Lower leg skin (tissue), 4 donors: ENCODE measurements at regions not wholly inside any gene's neighbourhood (a gene's known extent, or its start where the extent isn't known, plus 50 kb on each side); places are given as distances from the start of the nearest gene placed in this dataset.

Source experiments
- DNase-seq, 2 donors: peaks; one replicate each; pipeline ENCODE4 v3.0.0-alpha.2; 2019; ENCODE audit warnings: low spot score in 2 of 2
- H3K4me3 ChIP-seq: fragments of 200-600 bp; sonication (generic); 2 replicates; pipeline ENCODE4 v1.5.1; 2017; ENCODE audit warnings: mild to moderate bottlenecking, low read depth; ENCODE audit not compliant: poor library complexity, severe bottlenecking
- POLR2A ChIP-seq, 2 donors: fragments of 450-650 bp; IDR thresholded peaks; one replicate each; pipeline ENCODE4 v1.6.1; 2016 to 2017; ENCODE audit warnings: antibody characterized with exemption in 2 of 2, mild to moderate bottlenecking in 1 of 2, moderate library complexity in 1 of 2
- WGBS, 2 donors: methylation state at CpG; one replicate each; pipeline ENCODE4 v1.1.5; 2018; 5-methylcytosine and 5-hydroxymethylcytosine counted together
- intact Hi-C: fragments of 100-400 bp; cut with DNase I; formaldehyde crosslinking; loops from one replicate; pipeline ENCODE4 v1.15.0; 2023; ENCODE audit warnings: low total_unique reads
- TF ChIP-seq, protein P1 (sequence below), 3 donors: fragments of 450-650 bp; IDR thresholded peaks; one replicate each; pipeline ENCODE4 v1.5.1; 2016; ENCODE audit warnings: antibody characterized with exemption in 3 of 3, mild to moderate bottlenecking in 3 of 3, moderate library complexity in 2 of 3

DNA sequence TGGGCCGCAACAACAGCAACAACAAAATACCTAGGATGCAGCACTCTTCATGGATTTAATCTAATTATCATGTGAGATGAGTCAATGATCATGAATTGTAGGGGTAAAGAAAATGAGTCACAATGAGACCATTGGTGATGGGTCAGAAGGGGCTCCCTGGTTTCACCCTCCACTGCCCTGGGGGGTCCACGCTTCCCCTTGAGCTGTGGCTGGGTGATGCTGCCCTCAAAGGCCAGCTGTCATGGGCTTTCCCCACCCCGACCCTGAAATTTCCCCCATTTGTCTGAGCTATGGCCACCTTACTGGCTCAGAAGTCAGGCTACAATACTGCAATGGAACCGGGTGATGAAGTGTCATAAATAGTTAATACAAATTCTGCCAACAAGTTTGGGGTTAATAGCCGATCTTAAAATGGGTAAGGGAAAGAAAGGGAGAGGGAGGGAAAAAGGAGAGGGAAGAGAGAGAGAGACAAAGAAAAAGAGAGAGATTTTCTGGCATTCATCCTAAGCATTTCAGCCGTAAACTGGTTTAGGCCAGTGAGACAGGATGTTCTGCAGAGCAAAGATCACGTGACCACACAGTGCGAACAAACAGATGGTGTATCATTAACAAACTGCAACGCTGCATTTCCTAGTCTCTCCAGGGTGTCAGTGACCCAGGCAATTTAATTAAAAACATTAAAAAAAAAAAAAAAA, 143.4 kb upstream of the ERRFI1 start:
- WGBS, 2 donors: 27 to 28% methylated on average over 9 of the region's 9 CpGs
- intact Hi-C loops: no loop called here
- TF ChIP-seq, protein P1, sequence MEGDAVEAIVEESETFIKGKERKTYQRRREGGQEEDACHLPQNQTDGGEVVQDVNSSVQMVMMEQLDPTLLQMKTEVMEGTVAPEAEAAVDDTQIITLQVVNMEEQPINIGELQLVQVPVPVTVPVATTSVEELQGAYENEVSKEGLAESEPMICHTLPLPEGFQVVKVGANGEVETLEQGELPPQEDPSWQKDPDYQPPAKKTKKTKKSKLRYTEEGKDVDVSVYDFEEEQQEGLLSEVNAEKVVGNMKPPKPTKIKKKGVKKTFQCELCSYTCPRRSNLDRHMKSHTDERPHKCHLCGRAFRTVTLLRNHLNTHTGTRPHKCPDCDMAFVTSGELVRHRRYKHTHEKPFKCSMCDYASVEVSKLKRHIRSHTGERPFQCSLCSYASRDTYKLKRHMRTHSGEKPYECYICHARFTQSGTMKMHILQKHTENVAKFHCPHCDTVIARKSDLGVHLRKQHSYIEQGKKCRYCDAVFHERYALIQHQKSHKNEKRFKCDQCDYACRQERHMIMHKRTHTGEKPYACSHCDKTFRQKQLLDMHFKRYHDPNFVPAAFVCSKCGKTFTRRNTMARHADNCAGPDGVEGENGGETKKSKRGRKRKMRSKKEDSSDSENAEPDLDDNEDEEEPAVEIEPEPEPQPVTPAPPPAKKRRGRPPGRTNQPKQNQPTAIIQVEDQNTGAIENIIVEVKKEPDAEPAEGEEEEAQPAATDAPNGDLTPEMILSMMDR (IDR thresholded peaks at IDR 0.05): no peak
- H3K4me3 ChIP-seq: no peak overlapping the region
- DNase-seq: peak in 1 of 2 donors; percentile 79

DNA sequence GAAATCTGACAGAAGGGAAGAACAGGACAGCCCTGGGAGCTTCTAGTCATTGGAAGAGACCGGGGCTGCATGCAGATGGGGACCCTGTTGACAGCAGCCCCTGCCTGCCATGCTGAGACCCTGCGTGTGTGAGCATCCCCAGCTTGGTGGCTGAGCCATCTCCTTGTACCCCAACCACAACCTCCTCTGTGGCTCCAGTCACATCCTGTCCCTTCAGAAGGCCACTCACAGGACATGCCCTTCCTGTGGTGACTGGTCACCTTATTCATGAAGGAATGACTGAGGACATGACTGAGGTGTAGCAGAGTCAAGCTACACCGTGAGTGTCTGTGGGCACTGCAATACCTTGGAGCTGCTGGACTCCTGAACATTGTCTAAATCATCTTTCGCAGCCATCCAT, 141.8 kb upstream of the ERRFI1 start:
- no peak for TF ChIP-seq POLR2A (IDR thresholded peaks at IDR 0.05)
- TF ChIP-seq, protein P1 (IDR thresholded peaks at IDR 0.05): no peak
- WGBS, 2 donors: 94 to 98% methylated on average over 4 of the region's 4 CpGs
- no peak overlapping the region for H3K4me3 ChIP-seq
- intact Hi-C loops: no loop called here
- DNase-seq: no peak

DNA sequence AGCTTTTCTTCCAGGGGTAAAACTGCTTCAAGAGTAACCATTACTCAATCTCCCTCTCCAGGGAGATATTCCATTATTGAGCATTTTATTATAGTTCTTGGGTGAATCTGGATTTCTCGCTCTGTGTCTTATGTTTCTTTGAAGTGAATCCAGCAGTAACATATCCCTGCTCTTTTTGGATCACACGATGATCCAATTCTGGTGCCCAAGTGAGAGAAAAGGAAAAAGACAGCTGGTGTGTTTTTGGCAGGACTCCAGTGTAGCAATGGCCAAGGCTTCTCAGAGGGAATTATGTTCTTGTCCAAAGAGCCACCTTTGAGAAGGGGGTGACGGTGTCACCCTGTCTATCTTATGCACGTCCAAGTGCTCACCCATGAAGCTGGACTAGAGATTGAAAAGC, 140.3 kb upstream of the ERRFI1 start:
- WGBS, 2 donors: 73 to 75% methylated on average over 4 of the region's 4 CpGs
- no peak overlapping the region for H3K4me3 ChIP-seq
- intact Hi-C loops: no loop called here
- TF ChIP-seq, protein P1 (IDR thresholded peaks at IDR 0.05): no peak
- no peak for TF ChIP-seq POLR2A (IDR thresholded peaks at IDR 0.05)
- no peak for DNase-seq

DNA sequence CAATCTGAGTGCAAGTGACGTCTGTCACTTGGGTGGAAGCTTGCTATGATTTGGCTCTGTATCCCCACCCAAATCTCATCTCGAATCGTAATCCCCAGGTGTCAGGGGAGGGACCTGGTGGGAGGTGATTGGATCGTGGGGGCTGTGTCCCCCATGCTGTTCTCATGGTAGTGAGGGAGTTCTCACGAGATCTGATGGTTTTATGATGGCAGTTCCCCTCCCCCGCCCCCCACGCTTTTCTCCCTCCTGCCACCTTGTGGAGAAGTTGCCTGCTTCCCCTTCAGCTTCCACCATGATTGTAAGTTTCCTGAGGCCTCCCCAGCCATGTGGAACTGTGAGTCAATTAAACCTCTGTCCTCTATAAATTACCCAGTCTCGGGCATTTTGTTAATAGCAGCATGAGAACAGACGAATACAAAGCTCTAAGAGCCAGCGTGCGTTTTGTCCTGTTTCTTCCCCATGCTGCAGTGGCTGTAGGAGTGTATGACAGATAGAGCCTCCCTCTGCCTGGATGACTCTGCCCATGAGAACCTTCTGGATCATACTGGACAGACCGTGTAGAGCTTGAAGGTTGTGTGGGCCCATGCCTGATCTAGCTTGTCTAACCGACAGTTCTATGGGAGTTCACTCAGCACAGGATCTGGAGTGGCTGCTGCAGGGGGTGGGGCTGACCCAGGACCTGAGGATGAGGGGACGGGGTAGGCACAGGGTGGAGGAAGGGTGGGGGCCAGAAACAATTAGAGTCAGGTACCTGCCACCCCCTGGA, 139.7 kb upstream of the ERRFI1 start:
- intact Hi-C loops: no loop called here
- no peak for TF ChIP-seq POLR2A (IDR thresholded peaks at IDR 0.05)
- TF ChIP-seq, protein P1 (IDR thresholded peaks at IDR 0.05): no peak
- no peak overlapping the region for H3K4me3 ChIP-seq
- DNase-seq: no peak
- 87 to 88% methylated on average over 14 of the region's 14 CpGs for WGBS, 2 donors

DNA sequence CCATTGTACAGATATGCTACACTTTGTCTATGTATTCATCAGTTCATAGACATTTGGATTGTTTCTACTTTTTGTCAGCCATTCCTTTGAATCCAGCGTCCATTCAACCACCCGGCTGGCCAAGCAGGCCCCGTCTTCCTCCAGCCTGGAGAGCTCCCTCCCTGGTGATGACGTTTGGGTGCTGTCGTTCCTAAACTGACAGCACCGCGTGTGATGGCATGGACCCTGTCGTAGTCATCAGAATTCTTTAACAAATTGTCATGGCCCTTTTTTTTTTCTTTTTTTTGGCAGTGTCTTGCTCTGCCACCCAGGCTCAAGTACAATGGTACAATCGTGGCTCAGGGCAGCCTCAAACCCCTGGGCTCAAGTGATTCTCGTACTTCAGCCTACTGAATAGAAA, 138.6 kb upstream of the ERRFI1 start:
- intact Hi-C loops: no loop called here

More for the DNA sequence above, 138.6 kb upstream of the ERRFI1 start:
- TF ChIP-seq, protein P1 (IDR thresholded peaks at IDR 0.05): no peak
- TF ChIP-seq POLR2A (IDR thresholded peaks at IDR 0.05): no peak
- DNase-seq: no peak
- WGBS, 2 donors: 87 to 89% methylated on average over 10 of the region's 10 CpGs
- H3K4me3 ChIP-seq: no peak overlapping the region
